Endothelial cell of umbilical vein (primary cell): ENCODE measurements at regions not wholly inside any gene's neighbourhood (a gene's known extent, or its start where the extent isn't known, plus 50 kb on each side); places are given as distances from the start of the nearest gene placed in this dataset.

Experiments used
- BruUV-seq: library from RNA; stranded (reverse); fragments of 400-500 nt; replicated peaks from 2 replicates; lab custom pipeline; 2021; lab: Mats Ljungman, UMichigan
- CTCF ChIA-PET: fragments of 300-600, 350-600 bp; sonication (Branson Sonifier 250); formaldehyde crosslinking; loops from one replicate; lab custom pipeline; 2021; ENCODE audit warnings: antibody characterized with exemption, inconsistent platforms; lab: Charles Lee
- POLR2A ChIA-PET: fragments of 300-600, 350-600 bp; sonication (Branson Sonifier 250); formaldehyde crosslinking; loops from one replicate; lab custom pipeline; 2021; ENCODE audit warnings: antibody characterized with exemption, inconsistent platforms; lab: Charles Lee
- DNase-seq: peaks from one replicate; pipeline ENCODE4 v3.0.0-alpha.2; 2011; ENCODE audit warnings: low read depth, low spot score
- FAIRE-seq: peaks from 2 replicates; lab custom pipeline; 2011; peaks lifted over from hg19 to GRCh38; lab: Jason Lieb, UNC
- H2AFZ ChIP-seq: 2 replicates; pipeline ENCODE4 v1.6.0; 2012; ENCODE audit warnings: low read depth, low read length, control low read depth, inconsistent platforms
- H3K27ac ChIP-seq: 2 replicates; pipeline ENCODE4 v1.5.1; 2011; ENCODE audit warnings: low read depth, mild to moderate bottlenecking, control low read depth, low read length, moderate library complexity; ENCODE audit not compliant: insufficient read depth
- H3K27me3 ChIP-seq, 2 experiments: 2 replicates each; pipeline versions ENCODE4 v1.6.0 to v1.6.1; 2011; ENCODE audit warnings: low read length in 2 of 2, mixed read lengths in 1 of 2; ENCODE audit not compliant: control insufficient read depth in 2 of 2, insufficient read depth in 2 of 2
- H3K36me3 ChIP-seq, 2 experiments: 2 replicates in 1 of 2; 3 replicates in 1 of 2; pipeline ENCODE4 v1.5.1; 2011; ENCODE audit warnings: low read length in 2 of 2, mild to moderate bottlenecking in 1 of 2, moderate library complexity in 1 of 2; ENCODE audit not compliant: control insufficient read depth in 2 of 2, insufficient read depth in 2 of 2; ENCODE audit errors: extremely low read depth in 1 of 2
- H3K4me1 ChIP-seq: 3 replicates; pipeline ENCODE4 v1.5.1; 2011; ENCODE audit warnings: mild to moderate bottlenecking, low read length; ENCODE audit not compliant: control insufficient read depth, insufficient read depth; ENCODE audit errors: extremely low read depth
- H3K4me2 ChIP-seq: 2 replicates; pipeline ENCODE4 v1.6.1; 2011; ENCODE audit warnings: low read length, control low read depth, mixed read lengths; ENCODE audit not compliant: insufficient read depth
- H3K4me3 ChIP-seq, 3 experiments: fragments of 200-600 bp in 1 of 3; sonication (generic), shearing (Covaris generic) in 1 of 3; replicated peaks in 1 of 3; 2 replicates each; pipeline ENCODE4 v1.5.1; 2011 to 2016; ENCODE audit warnings: control low read depth in 3 of 3, low read length in 3 of 3, mild to moderate bottlenecking in 2 of 3, inconsistent platforms in 1 of 3, low read depth in 1 of 3, moderate library complexity in 1 of 3; ENCODE audit not compliant: insufficient read depth in 1 of 3
- H3K79me2 ChIP-seq: 2 replicates; pipeline ENCODE4 v1.6.0; 2012; ENCODE audit warnings: low read length, inconsistent platforms; ENCODE audit not compliant: control insufficient read depth, insufficient read depth
- H3K9ac ChIP-seq: replicated peaks from 2 replicates; pipeline ENCODE3; 2011; ENCODE audit warnings: low read length, control low read depth; ENCODE audit not compliant: insufficient read depth; ENCODE audit errors: extremely low read depth
- H3K9me1 ChIP-seq: replicated peaks from 3 replicates; pipeline ENCODE4 v1.6.0; 2011; ENCODE audit warnings: mild to moderate bottlenecking, low read length; ENCODE audit not compliant: control insufficient read depth, insufficient read depth; ENCODE audit errors: extremely low read depth
- H3K9me3 ChIP-seq: replicated peaks from 2 replicates; pipeline ENCODE4 v1.5.1; 2012; ENCODE audit warnings: low read length, inconsistent platforms; ENCODE audit not compliant: control insufficient read depth, insufficient read depth
- H4K20me1 ChIP-seq: replicated peaks from 2 replicates; pipeline ENCODE3; 2011; ENCODE audit warnings: mild to moderate bottlenecking, low read length; ENCODE audit not compliant: control insufficient read depth, insufficient read depth; ENCODE audit errors: extremely low read depth
- EZH2 ChIP-seq: IDR thresholded peaks from 2 replicates; pipeline ENCODE4 v1.6.1; 2012; ENCODE audit warnings: borderline replicate concordance, low read depth, mild to moderate bottlenecking, moderate library complexity, low read length, inconsistent platforms; ENCODE audit not compliant: severe bottlenecking
- FOS ChIP-seq: IDR thresholded peaks from 2 replicates; pipeline ENCODE4 v1.6.1; 2011; ENCODE audit warnings: mild to moderate bottlenecking, low read length, moderate library complexity, borderline replicate concordance; ENCODE audit not compliant: insufficient read depth
- GATA2 ChIP-seq: IDR thresholded peaks from 2 replicates; pipeline ENCODE4 v1.7.0; 2011; ENCODE audit warnings: low read depth, mild to moderate bottlenecking, moderate library complexity, mixed read lengths, low read length; ENCODE audit not compliant: insufficient read length, insufficient read depth
- JUN ChIP-seq: IDR thresholded peaks from 2 replicates; pipeline ENCODE4 v1.6.1; 2011; ENCODE audit warnings: borderline replicate concordance, low read depth; ENCODE audit not compliant: insufficient read length, insufficient read depth
- MYC ChIP-seq: IDR thresholded peaks from one replicate; pipeline ENCODE4 v1.6.1; 2011; ENCODE audit warnings: mild to moderate bottlenecking, low read depth, low read length
- POLR2A ChIP-seq: IDR thresholded peaks from 2 replicates; pipeline ENCODE4 v1.6.1; 2012; ENCODE audit warnings: low read depth, mild to moderate bottlenecking, control low read depth, low read length
- POLR2AphosphoS5 ChIP-seq: IDR thresholded peaks from 2 replicates; pipeline ENCODE4 v1.6.1; 2012; ENCODE audit warnings: low read depth, mild to moderate bottlenecking, control low read depth, low read length, moderate library complexity; ENCODE audit not compliant: insufficient read depth
- dilution Hi-C: fragments of 300-500 bp; cut with MboI; formaldehyde crosslinking; loops from one replicate; pipeline ENCODE4 v1.15.0; 2019; ENCODE audit warnings: low sequenced_read_pairs; ENCODE audit not compliant: extremely low pct_ligation_motif_present
- intact Hi-C: fragments of 100-400 bp; cut with micrococcal nuclease; formaldehyde crosslinking; loops from one replicate; pipeline ENCODE4 v1.10.0; 2022
- TF ChIP-seq, protein P1 (sequence below), 2 donors: IDR thresholded peaks; 1 replicate in 1 of 2; 2 replicates in 1 of 2; pipeline ENCODE4 v1.5.1; 2011; ENCODE audit warnings: low read length in 2 of 2, mild to moderate bottlenecking in 2 of 2, moderate library complexity in 2 of 2, control low read depth in 1 of 2, inconsistent platforms in 1 of 2, low read depth in 1 of 2; ENCODE audit not compliant: insufficient read depth in 1 of 2; ENCODE audit errors: extremely low read depth in 1 of 2
- TF ChIP-seq, protein P2 (sequence below): IDR thresholded peaks from 2 replicates; pipeline ENCODE4 v1.6.1; 2011; ENCODE audit not compliant: insufficient read depth, insufficient read length

DNA sequence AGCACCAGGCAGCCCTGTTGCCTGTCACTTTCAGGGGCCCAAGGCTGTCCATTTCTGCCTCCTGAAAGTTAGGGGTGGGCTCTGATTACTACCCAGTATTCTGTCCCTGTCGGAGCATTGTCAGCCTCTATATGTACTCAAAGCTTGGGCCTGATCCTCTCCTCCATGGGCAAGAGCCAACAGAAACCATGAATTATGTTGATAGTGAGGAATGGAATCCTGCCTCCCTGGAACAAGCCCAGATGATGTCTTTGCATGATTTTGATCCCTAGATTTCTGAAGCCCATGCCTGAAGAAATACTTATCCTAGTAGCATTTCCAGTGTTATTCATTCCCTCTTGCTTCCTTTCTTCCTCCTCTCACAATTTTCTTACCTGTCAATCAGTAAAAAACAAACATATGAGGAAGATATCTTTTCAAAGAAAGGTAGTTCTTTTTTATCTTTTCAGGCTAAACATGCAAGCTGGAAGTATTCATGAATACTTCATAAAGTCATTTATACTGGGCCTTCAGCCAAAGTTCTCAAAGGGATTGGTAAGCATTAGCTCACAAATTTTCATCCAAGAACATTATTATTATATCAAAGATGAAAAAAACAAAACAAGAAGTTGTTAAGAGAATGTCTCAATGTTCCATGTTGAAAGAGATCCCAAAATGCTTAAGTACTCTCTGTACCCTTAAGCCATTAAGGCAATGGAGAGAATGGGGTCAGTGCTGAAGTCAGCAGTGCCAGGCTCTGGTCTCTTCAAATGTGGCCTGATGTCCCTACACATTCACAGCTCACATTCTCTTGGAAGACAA, 171.7 kb downstream of the NHLRC3 start:
- CTCF ChIA-PET = no interaction called here
- H2AFZ ChIP-seq = no peak overlapping the region
- no peaks in the 10 kb centered on the region for H3K36me3 ChIP-seq
- DNase-seq = no peak
- H3K27ac ChIP-seq = no peak overlapping the region
- H3K9me3 ChIP-seq = no peaks in the 10 kb centered on the region
- no peak for TF ChIP-seq POLR2A
- TF ChIP-seq FOS = no peak
- no peak for TF ChIP-seq JUN
- no peak for TF ChIP-seq GATA2
- TF ChIP-seq, protein P1, sequence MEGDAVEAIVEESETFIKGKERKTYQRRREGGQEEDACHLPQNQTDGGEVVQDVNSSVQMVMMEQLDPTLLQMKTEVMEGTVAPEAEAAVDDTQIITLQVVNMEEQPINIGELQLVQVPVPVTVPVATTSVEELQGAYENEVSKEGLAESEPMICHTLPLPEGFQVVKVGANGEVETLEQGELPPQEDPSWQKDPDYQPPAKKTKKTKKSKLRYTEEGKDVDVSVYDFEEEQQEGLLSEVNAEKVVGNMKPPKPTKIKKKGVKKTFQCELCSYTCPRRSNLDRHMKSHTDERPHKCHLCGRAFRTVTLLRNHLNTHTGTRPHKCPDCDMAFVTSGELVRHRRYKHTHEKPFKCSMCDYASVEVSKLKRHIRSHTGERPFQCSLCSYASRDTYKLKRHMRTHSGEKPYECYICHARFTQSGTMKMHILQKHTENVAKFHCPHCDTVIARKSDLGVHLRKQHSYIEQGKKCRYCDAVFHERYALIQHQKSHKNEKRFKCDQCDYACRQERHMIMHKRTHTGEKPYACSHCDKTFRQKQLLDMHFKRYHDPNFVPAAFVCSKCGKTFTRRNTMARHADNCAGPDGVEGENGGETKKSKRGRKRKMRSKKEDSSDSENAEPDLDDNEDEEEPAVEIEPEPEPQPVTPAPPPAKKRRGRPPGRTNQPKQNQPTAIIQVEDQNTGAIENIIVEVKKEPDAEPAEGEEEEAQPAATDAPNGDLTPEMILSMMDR (IDR thresholded peaks at IDR 0.05; ENCODE audit: extremely low read depth in 1 of 2, insufficient read depth in 1 of 2, low read depth in 1 of 2, low read length in 2 of 2) = no peak
- no peak for TF ChIP-seq POLR2AphosphoS5
- TF ChIP-seq, protein P2, sequence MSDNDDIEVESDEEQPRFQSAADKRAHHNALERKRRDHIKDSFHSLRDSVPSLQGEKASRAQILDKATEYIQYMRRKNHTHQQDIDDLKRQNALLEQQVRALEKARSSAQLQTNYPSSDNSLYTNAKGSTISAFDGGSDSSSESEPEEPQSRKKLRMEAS = no peak
- no peak for TF ChIP-seq MYC
- no peak for TF ChIP-seq EZH2
- intact Hi-C loops = no loop called here
- no peak overlapping the region for H3K4me2 ChIP-seq
- H3K9ac ChIP-seq = no peak overlapping the region
- BruUV-seq = no TSS peak
- H4K20me1 ChIP-seq = no peaks in the 10 kb centered on the region
- H3K4me3 ChIP-seq = no peak overlapping the region
- dilution Hi-C loops = no loop called here
- H3K4me1 ChIP-seq = no peaks in the 10 kb centered on the region
- peaks cover 0 to 3% of the 10 kb centered on the region in 2 experiments for H3K27me3 ChIP-seq
- H3K9me1 ChIP-seq = no peaks in the 10 kb centered on the region
- H3K79me2 ChIP-seq = no peaks in the 10 kb centered on the region
- no peak for FAIRE-seq
- POLR2A ChIA-PET = no interaction called here
